ENCODE measurements at regions not wholly inside any gene's neighbourhood (a gene's known extent, or its start where the extent isn't known, plus 50 kb on each side); places are given as distances from the start of the nearest gene placed in this dataset.

DNA sequence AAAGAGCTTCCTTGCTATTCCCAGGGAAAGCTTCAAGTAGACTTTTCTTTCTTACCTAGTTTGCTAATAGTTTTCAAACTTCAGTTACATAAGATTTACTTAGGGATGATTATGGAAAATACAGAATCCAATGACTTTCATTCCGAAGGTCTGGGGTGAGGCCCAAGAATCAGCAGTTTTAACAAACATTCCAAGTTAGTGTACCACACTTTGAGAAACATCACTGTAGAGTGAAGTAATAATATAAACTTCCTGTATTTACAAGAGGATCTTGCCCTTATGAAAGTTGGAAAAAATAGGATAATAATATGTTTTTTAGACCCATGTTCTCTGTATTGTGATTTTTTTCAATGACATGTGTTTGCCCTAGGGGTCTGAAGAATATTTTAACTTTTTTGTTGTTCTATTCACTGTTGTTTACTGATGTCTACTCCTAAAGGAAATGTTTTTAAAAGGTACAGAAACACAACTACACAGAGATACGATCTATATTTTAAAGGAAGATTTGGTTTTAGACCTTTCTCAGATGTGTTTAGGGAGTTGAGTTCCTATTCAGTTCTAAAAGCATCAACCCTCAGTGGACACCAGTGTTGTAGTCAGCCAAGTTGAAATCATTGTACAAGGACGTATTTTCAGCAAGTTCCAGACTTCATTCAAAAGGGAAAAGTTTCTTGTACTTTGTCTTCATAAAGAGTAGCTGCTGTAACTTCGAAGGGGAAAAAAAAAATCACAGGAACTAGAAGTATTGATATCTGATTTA, 295.8 kb upstream of the SLC7A11 start:
- no peaks in the 10 kb centered on the region for H3K27me3 ChIP-seq (ENCODE audit: control insufficient read depth, insufficient read depth, low read length)
- no peak for DNase-seq (ENCODE audit: low read depth)
- H3K4me3 ChIP-seq (ENCODE audit: low read depth, low read length) = no peak overlapping the region
- TF ChIP-seq, protein P1, sequence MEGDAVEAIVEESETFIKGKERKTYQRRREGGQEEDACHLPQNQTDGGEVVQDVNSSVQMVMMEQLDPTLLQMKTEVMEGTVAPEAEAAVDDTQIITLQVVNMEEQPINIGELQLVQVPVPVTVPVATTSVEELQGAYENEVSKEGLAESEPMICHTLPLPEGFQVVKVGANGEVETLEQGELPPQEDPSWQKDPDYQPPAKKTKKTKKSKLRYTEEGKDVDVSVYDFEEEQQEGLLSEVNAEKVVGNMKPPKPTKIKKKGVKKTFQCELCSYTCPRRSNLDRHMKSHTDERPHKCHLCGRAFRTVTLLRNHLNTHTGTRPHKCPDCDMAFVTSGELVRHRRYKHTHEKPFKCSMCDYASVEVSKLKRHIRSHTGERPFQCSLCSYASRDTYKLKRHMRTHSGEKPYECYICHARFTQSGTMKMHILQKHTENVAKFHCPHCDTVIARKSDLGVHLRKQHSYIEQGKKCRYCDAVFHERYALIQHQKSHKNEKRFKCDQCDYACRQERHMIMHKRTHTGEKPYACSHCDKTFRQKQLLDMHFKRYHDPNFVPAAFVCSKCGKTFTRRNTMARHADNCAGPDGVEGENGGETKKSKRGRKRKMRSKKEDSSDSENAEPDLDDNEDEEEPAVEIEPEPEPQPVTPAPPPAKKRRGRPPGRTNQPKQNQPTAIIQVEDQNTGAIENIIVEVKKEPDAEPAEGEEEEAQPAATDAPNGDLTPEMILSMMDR (IDR thresholded peaks at IDR 0.05; ENCODE audit: insufficient read depth, low read length, poor library complexity, severe bottlenecking) = no peak
- no peaks in the 10 kb centered on the region for H3K36me3 ChIP-seq (ENCODE audit: control insufficient read depth, insufficient read depth, low read length)

DNA sequence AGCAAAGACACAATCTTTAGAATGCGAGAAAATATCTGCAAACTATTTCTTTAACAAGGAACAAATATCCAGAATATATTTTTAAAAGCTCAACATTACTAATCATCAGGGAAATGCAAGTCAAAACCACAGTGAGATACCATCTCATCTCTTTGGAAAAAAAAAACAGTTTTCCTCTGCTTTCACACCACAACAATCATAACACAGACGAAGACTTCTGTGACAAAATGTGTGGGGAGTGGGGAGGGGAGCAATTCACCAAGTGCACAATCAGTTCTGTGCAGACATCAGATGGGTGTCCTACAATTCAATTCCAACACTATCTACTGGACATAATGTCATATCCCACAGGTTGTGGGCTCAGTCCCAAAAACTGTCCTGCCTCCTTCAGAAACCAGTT, 293.2 kb upstream of the SLC7A11 start:
- Histone ChIP-seq H3K4me3 (ENCODE audit: low read depth, low read length) (no peak overlapping the region), H3K36me3 (ENCODE audit: control insufficient read depth, insufficient read depth, low read length) (no peaks in the 10 kb centered on the region), H3K27me3 (ENCODE audit: control insufficient read depth, insufficient read depth, low read length) (no peaks in the 10 kb centered on the region)
- no peak for DNase-seq (ENCODE audit: low read depth)
- TF ChIP-seq, protein P1 (IDR thresholded peaks at IDR 0.05; ENCODE audit: insufficient read depth, low read length, poor library complexity, severe bottlenecking) = no peak

- Histone ChIP-seq H3K27me3 (ENCODE audit: control insufficient read depth, insufficient read depth, low read length) (no peaks in the 10 kb centered on the region), H3K4me3 (ENCODE audit: low read depth, low read length) (no peak overlapping the region), H3K36me3 (ENCODE audit: control insufficient read depth, insufficient read depth, low read length) (no peaks in the 10 kb centered on the region)
- no peak for DNase-seq (ENCODE audit: low read depth)
- TF ChIP-seq, protein P1 (IDR thresholded peaks at IDR 0.05; ENCODE audit: insufficient read depth, low read length, poor library complexity, severe bottlenecking) = peak; percentile 48
Measured at GRCh38 chr4:138522366-138522765, 280.2 kb upstream of the SLC7A11 start.

DNA sequence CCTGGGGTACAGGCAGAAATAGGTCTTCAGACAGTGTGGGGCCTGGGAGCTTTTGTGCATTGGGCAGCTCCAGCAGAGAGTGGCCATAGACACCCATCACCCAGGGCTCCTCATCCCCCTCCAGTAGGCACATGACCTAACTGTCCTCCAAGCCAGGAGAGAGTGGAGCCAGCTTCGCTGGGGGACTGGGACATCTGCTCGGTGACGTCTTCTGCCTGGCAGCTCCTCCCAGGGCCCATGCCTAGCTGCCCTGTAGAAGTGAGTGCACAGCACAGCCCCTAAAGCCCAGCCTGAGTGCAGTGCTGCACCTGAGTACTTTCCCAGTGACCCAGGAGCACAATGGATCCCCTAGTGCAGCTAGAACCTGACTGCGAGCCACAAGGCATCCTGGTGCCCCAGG, 279.7 kb upstream of the SLC7A11 start:
- Histone ChIP-seq H3K36me3 (ENCODE audit: control insufficient read depth, insufficient read depth, low read length) (no peaks in the 10 kb centered on the region), H3K4me3 (ENCODE audit: low read depth, low read length) (no peak overlapping the region), H3K27me3 (ENCODE audit: control insufficient read depth, insufficient read depth, low read length) (no peaks in the 10 kb centered on the region)
- TF ChIP-seq, protein P1 (IDR thresholded peaks at IDR 0.05; ENCODE audit: insufficient read depth, low read length, poor library complexity, severe bottlenecking) = no peak
- DNase-seq (ENCODE audit: low read depth) = no peak

DNA sequence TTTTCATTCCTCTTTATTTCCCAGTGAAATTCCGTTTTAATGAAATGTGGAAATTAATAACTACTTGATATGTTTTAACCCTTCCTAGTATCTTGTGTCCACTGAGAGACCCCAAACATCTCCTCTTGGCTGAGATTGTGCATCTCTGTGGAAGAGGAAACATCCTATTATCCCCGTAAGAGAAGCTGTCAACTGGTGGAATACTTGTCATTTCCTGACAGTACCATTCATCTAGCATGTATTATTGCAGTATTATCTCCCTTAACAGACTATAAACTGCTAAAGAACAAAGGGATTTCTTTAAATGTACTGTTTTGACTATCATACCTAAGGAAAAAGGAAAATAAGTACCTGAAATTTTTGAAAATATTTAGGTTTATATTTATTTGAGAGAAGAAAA, 277.3 kb upstream of the SLC7A11 start:
- Histone ChIP-seq H3K4me3 (ENCODE audit: low read depth, low read length) (no peak overlapping the region), H3K36me3 (ENCODE audit: control insufficient read depth, insufficient read depth, low read length) (no peaks in the 10 kb centered on the region), H3K27me3 (ENCODE audit: control insufficient read depth, insufficient read depth, low read length) (no peaks in the 10 kb centered on the region)
- DNase-seq (ENCODE audit: low read depth) = no peak
- TF ChIP-seq, protein P1 (IDR thresholded peaks at IDR 0.05; ENCODE audit: insufficient read depth, low read length, poor library complexity, severe bottlenecking) = no peak

GRCh38 chr4:138513535-138513934, 271.4 kb upstream of the SLC7A11 start:
- Histone ChIP-seq H3K36me3 (ENCODE audit: control insufficient read depth, insufficient read depth, low read length) (no peaks in the 10 kb centered on the region), H3K4me3 (ENCODE audit: low read depth, low read length) (no peak overlapping the region), H3K27me3 (ENCODE audit: control insufficient read depth, insufficient read depth, low read length) (no peaks in the 10 kb centered on the region)
- TF ChIP-seq, protein P1 (IDR thresholded peaks at IDR 0.05; ENCODE audit: insufficient read depth, low read length, poor library complexity, severe bottlenecking) = no peak
- DNase-seq (ENCODE audit: low read depth) = no peak
